Gastrocnemius medialis (tissue), 4 donors: ENCODE measurements at regions not wholly inside any gene's neighbourhood (a gene's known extent, or its start where the extent isn't known, plus 50 kb on each side); places are given as distances from the start of the nearest gene placed in this dataset.

Experiments used
- ATAC-seq, 2 donors: fragments of 150-250 bp; one replicate each; pipeline ENCODE4 v1.9.1; 2016
- DNase-seq, 2 donors: peaks; one replicate each; pipeline ENCODE4 v3.0.0-alpha.2; 2019
- H3K27ac ChIP-seq, 4 donors: fragments of 200-600 bp; sonication (generic); 1 replicate in 1 of 4; 2 replicates in 3 of 4; pipeline ENCODE4 v1.5.1; 2016 to 2018; ENCODE audit warnings: mild to moderate bottlenecking in 2 of 4, moderate library complexity in 1 of 4
- H3K27me3 ChIP-seq, 3 donors: fragments of 200-600 bp; sonication (generic) in 2 of 3; 1 replicate in 1 of 3; 2 replicates in 2 of 3; pipeline versions ENCODE4 v1.5.1 to v1.6.0; 2016 to 2019; ENCODE audit warnings: mild to moderate bottlenecking in 1 of 3, moderate library complexity in 1 of 3
- H3K36me3 ChIP-seq, 2 donors: fragments of 200-600 bp; sonication (generic) in 1 of 2; one replicate each; pipeline ENCODE4 v1.5.1; 2017 to 2018
- H3K4me1 ChIP-seq, 2 donors: fragments of 200-600 bp; sonication (generic) in 1 of 2; one replicate each; pipeline ENCODE4 v1.5.1; 2016 to 2017; ENCODE audit warnings: mild to moderate bottlenecking in 2 of 2
- H3K4me3 ChIP-seq, 4 donors: fragments of 200-600 bp; sonication (generic) in 3 of 4; 1 replicate in 1 of 4; 2 replicates in 3 of 4; pipeline ENCODE4 v1.5.1; 2016 to 2019; ENCODE audit warnings: mild to moderate bottlenecking in 2 of 4
- H3K9me3 ChIP-seq, 3 donors: fragments of 200-600 bp; sonication (generic) in 2 of 3; 1 replicate in 1 of 3; 2 replicates in 2 of 3; pipeline ENCODE4 v1.5.1; 2016 to 2019
- CTCF ChIP-seq, 5 experiments: fragments of 450-650 bp in 3 of 5; fragments of 200-600 bp in 2 of 5; sonication (generic) in 2 of 5; IDR thresholded peaks in 4 of 5; conservative IDR thresholded peaks in 1 of 5; 1 replicate in 4 of 5; 2 replicates in 1 of 5; pipeline ENCODE4 v1.5.1; 2016 to 2019; ENCODE audit warnings: antibody characterized with exemption in 5 of 5, mild to moderate bottlenecking in 3 of 5, moderate library complexity in 3 of 5
- POLR2A ChIP-seq, 2 donors: fragments of 450-650 bp; IDR thresholded peaks; one replicate each; pipeline ENCODE4 v1.6.1; 2017; ENCODE audit warnings: antibody characterized with exemption in 2 of 2, mild to moderate bottlenecking in 2 of 2, moderate library complexity in 2 of 2
- in situ Hi-C, 4 donors: fragments of 200-750 bp; cut with MboI; loops; one replicate each; pipeline versions ENCODE4 v1.15.0 to v1.8.0; 2017; ENCODE audit warnings: low sequenced_read_pairs in 4 of 4
- intact Hi-C: fragments of 100-400 bp; cut with DNase I; formaldehyde crosslinking; loops from one replicate; pipeline ENCODE4 v1.15.1; 2023; ENCODE audit warnings: low total_unique reads

DNA sequence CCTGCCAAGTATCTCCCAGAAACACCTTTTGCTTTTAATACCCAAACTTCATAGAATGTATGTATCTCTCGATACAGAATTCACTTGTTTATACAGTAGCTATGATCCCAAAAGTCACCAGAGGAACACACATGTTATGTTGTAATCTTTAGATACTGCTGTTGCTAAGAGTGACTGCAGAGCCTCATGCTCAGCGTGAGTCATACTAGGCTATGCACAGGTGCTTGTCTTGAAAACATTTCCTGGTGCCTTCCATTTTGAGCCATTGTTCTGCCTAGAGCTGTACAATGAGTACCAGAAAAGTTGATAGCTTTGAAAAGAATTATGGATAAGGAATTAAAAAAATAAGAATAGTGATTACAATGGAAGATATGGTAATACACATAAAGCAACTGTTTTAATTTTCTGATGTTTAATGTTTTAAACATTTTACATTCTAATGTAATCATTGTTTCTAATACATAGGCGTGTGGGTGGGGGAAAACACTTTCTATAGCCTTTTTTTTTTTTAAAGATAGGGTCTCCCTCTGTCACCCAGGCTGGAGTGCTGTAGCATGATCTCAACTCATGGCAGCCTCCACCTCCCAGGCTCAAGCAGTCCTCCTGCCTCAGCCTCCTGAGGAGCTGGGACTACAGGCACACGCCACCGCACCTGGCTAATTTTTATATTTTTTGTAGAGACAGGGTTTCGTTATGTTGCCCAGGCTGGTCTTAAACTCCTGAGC is 79.4 kb downstream of the CD24 start:
- H3K36me3 ChIP-seq, result no peaks in the 10 kb centered on the region
- no peaks in the 10 kb centered on the region for H3K4me1 ChIP-seq
- in situ Hi-C loops, result no loop called here
- DNase-seq (no peak), ATAC-seq (no peak)
- no peak overlapping the region for H3K4me3 ChIP-seq
- no peaks in the 10 kb centered on the region for H3K27me3 ChIP-seq
- TF ChIP-seq POLR2A (IDR thresholded peaks at IDR 0.05) (no peak), CTCF (IDR thresholded peaks at IDR 0.05 in 4 of 5, conservative IDR thresholded peaks at IDR 0.05 in 1 of 5) (no peak)
- no peaks in the 10 kb centered on the region for H3K9me3 ChIP-seq
- H3K27ac ChIP-seq, result no peak overlapping the region
- intact Hi-C loops, result no loop called here

- Histone ChIP-seq H3K4me1 (no peaks in the 10 kb centered on the region), H3K4me3 (no peak overlapping the region), H3K27ac (no peak overlapping the region), H3K9me3 (no peaks in the 10 kb centered on the region), H3K27me3 (no peaks in the 10 kb centered on the region), H3K36me3 (no peaks in the 10 kb centered on the region)
- no peak for DNase-seq
- TF ChIP-seq POLR2A (IDR thresholded peaks at IDR 0.05), result no peak
- no peak for TF ChIP-seq CTCF (IDR thresholded peaks at IDR 0.05 in 4 of 5, conservative IDR thresholded peaks at IDR 0.05 in 1 of 5)
- no peak for ATAC-seq
- intact Hi-C loops, result no loop called here
- in situ Hi-C loops, result no loop called here
Observed at GRCh38 chr6:106892186-106892585, 82.3 kb downstream of the CD24 start.

DNA sequence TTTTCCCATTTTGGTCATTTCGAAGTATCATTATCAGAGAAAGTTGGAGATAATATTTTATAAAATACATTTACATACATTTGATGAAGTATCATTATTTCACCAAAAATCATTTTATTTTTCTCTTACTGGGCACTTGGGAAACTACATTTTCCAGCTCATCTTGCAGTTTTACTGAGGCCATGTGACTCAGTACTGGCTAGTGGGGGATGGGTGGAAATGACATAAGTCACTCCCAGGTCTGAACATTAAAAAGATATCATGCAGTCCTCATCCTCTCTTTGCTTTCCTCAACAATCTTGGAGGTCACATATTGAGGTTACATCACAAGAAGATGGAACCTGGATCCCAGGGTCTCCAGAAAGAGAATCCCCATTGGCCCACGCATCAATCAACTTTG is 84.1 kb downstream of the CD24 start:
- TF ChIP-seq CTCF (IDR thresholded peaks at IDR 0.05 in 4 of 5, conservative IDR thresholded peaks at IDR 0.05 in 1 of 5) (no peak), POLR2A (IDR thresholded peaks at IDR 0.05) (no peak)
- no peak for ATAC-seq
- H3K36me3 ChIP-seq, result no peaks in the 10 kb centered on the region
- no peak for DNase-seq
- in situ Hi-C loops (no loop called here), intact Hi-C loops (no loop called here)
- no peak overlapping the region for H3K4me3 ChIP-seq
- H3K4me1 ChIP-seq, result no peaks in the 10 kb centered on the region
- H3K27me3 ChIP-seq, result no peaks in the 10 kb centered on the region
- H3K9me3 ChIP-seq, result no peaks in the 10 kb centered on the region
- no peak overlapping the region for H3K27ac ChIP-seq

DNA sequence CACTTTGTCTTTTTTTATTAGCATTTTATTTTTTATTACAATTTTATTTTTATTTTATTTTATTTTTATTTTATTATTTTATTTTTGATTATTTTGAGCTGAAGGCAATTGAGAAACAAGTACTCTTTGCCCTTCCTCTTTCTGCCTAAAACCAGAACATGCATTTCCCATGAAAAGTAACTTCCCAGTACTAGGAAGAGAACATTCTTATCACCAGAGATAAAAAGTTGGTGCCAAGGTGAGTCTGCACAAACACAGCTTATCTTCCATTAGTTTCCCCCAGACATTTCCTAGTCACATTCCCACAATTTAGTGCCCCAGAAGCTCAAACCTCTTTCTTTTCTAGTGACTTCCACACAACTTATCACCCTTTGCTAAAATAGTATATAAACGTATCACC is 84.8 kb downstream of the CD24 start:
- intact Hi-C loops, result no loop called here
- no peak for DNase-seq
- Histone ChIP-seq H3K36me3 (no peaks in the 10 kb centered on the region), H3K9me3 (no peaks in the 10 kb centered on the region), H3K27ac (no peak overlapping the region), H3K4me3 (no peak overlapping the region), H3K27me3 (no peaks in the 10 kb centered on the region), H3K4me1 (no peaks in the 10 kb centered on the region)
- TF ChIP-seq POLR2A (IDR thresholded peaks at IDR 0.05), result no peak
- no peak for TF ChIP-seq CTCF (IDR thresholded peaks at IDR 0.05 in 4 of 5, conservative IDR thresholded peaks at IDR 0.05 in 1 of 5)
- in situ Hi-C loops, result no loop called here
- ATAC-seq, result no peak
